Caco-2 (cell line): ENCODE measurements at regions not wholly inside any gene's neighbourhood (a gene's known extent, or its start where the extent isn't known, plus 50 kb on each side); places are given as distances from the start of the nearest gene placed in this dataset.

Experiments
- BruUV-seq: library from RNA; stranded (reverse); fragments of 400-500 nt; replicated peaks from 2 replicates; lab custom pipeline; 2021; lab: Mats Ljungman, UMichigan
- CTCF ChIA-PET: fragments of 300-600 bp; sonication (Branson Sonifier 250); formaldehyde crosslinking; loops from one replicate; lab custom pipeline; 2022; ENCODE audit warnings: antibody characterized with exemption; lab: Charles Lee
- POLR2A ChIA-PET: fragments of 300-600 bp; sonication (Branson Sonifier 250); formaldehyde crosslinking; loops from one replicate; lab custom pipeline; 2022; ENCODE audit warnings: antibody characterized with exemption; lab: Charles Lee
- DNase-seq, 2 experiments: peaks; one replicate each; pipeline versions ENCODE4 v3.0.0 to v3.0.0-alpha.2; 2020 to 2022
- H3K27me3 ChIP-seq: replicated peaks from 2 replicates; pipeline ENCODE4 v1.6.0; 2011; ENCODE audit warnings: low read length; ENCODE audit not compliant: control insufficient read depth, insufficient read depth
- H3K36me3 ChIP-seq: 2 replicates; pipeline ENCODE4 v1.5.1; 2011; ENCODE audit warnings: low read length; ENCODE audit not compliant: control insufficient read depth, insufficient read depth
- H3K4me1 ChIP-seq: fragments of 250-450 bp; sonication (Bioruptor Pico); 2 replicates; pipeline ENCODE4 v1.5.1; 2020; ENCODE audit warnings: mild to moderate bottlenecking
- H3K4me3 ChIP-seq: 2 replicates; pipeline ENCODE4 v1.5.1; 2011; ENCODE audit warnings: low read depth, mild to moderate bottlenecking, control low read depth, low read length
- H3K9me3 ChIP-seq: fragments of 250-450 bp; sonication (Bioruptor Pico); 2 replicates; pipeline ENCODE4 v1.5.1; 2020; ENCODE audit warnings: mild to moderate bottlenecking, moderate library complexity
- H3K27ac Mint-ChIP-seq: one replicate; pipeline ENCODE4 v1.8.0; 2022; ENCODE audit warnings: mixed read lengths; ENCODE audit not compliant: unreplicated experiment
- H3K27me3 Mint-ChIP-seq: one replicate; pipeline ENCODE4 v1.8.0; 2022; ENCODE audit warnings: mixed read lengths; ENCODE audit not compliant: insufficient read depth, unreplicated experiment
- H3K36me3 Mint-ChIP-seq: one replicate; pipeline ENCODE4 v1.8.0; 2022; ENCODE audit warnings: mild to moderate bottlenecking, mixed read lengths; ENCODE audit not compliant: insufficient read depth, unreplicated experiment
- H3K4me1 Mint-ChIP-seq: one replicate; pipeline ENCODE4 v1.8.0; 2022; ENCODE audit warnings: low read depth, mixed read lengths; ENCODE audit not compliant: unreplicated experiment
- H3K4me3 Mint-ChIP-seq: one replicate; pipeline ENCODE4 v1.8.0; 2022; ENCODE audit warnings: mild to moderate bottlenecking, moderate library complexity, mixed read lengths; ENCODE audit not compliant: unreplicated experiment
- H3K9me3 Mint-ChIP-seq: one replicate; pipeline ENCODE4 v1.8.0; 2022; ENCODE audit warnings: mixed read lengths; ENCODE audit not compliant: unreplicated experiment
- intact Hi-C: fragments of 100-400 bp; cut with micrococcal nuclease; formaldehyde crosslinking; loops from one replicate; pipeline ENCODE4 v1.10.0; 2022; ENCODE audit not compliant: unreplicated experiment
- TF ChIP-seq, protein P1 (sequence below), 2 experiments: fragments of 200-600 bp in 1 of 2; IDR thresholded peaks; 1 replicate in 1 of 2; 2 replicates in 1 of 2; pipeline versions ENCODE4 v1.5.1 to v1.8.0; 2011 to 2022; ENCODE audit warnings: antibody characterized with exemption in 1 of 2, control low read depth in 1 of 2, inconsistent platforms in 1 of 2, low read depth in 1 of 2, low read length in 1 of 2, mild to moderate bottlenecking in 1 of 2, moderate library complexity in 1 of 2; ENCODE audit not compliant: insufficient read depth in 1 of 2, severe bottlenecking in 1 of 2, unreplicated experiment in 1 of 2

DNA sequence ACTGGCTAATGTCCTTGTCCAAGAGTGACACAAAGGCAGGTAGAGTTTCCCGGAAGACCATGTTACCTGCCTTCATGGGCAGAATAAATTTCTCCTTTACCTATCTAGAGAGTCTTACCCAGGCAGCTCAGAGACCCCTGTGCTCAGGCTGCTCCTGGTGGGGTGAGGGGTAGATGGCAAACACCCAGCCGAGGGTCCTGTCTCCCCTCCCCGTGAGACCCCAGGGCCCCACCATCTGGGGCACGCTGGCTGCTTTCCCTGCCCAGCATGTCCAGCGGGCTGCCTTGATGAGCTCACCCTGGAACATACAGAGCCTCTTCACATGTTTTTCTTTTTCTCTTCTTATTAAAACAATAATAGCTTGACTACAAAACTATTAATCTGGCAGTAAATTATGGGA lies 116.5 kb downstream of the EDN3 start:
- H3K27me3 ChIP-seq, result peaks cover 4% of the 10 kb centered on the region

DNA sequence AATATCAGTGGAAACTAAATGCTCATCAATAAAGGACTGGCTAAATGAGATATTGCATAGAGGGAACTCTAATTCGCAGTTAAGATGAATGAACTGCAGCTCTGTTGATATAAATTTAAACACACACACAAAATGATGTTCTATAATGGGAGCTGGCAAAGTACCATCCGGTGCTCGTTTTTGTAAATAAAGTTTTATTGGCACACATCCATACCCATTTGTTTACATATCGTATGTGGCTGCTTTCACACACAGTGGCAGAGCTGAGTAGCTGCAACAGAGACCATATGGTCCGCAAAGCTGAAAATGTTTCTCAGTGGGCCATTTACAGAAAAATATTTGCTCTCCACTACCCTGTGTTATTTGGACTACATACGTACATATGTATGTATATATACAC lies 120.7 kb downstream of the EDN3 start:
- Mint-ChIP-seq H3K27ac (no peak overlapping the region), H3K4me3 (no peak overlapping the region), H3K36me3 (no peaks in the 10 kb centered on the region), H3K4me1 (no peaks in the 10 kb centered on the region), H3K27me3 (peaks cover 19% of the 10 kb centered on the region), H3K9me3 (no peaks in the 10 kb centered on the region)
- Histone ChIP-seq H3K27me3 (peaks cover 1% of the 10 kb centered on the region), H3K36me3 (no peaks in the 10 kb centered on the region), H3K9me3 (no peaks in the 10 kb centered on the region), H3K4me1 (no peaks in the 10 kb centered on the region), H3K4me3 (no peak overlapping the region)
- ChIA-PET POLR2A (no interaction called here), CTCF (no interaction called here)
- TF ChIP-seq, protein P1, sequence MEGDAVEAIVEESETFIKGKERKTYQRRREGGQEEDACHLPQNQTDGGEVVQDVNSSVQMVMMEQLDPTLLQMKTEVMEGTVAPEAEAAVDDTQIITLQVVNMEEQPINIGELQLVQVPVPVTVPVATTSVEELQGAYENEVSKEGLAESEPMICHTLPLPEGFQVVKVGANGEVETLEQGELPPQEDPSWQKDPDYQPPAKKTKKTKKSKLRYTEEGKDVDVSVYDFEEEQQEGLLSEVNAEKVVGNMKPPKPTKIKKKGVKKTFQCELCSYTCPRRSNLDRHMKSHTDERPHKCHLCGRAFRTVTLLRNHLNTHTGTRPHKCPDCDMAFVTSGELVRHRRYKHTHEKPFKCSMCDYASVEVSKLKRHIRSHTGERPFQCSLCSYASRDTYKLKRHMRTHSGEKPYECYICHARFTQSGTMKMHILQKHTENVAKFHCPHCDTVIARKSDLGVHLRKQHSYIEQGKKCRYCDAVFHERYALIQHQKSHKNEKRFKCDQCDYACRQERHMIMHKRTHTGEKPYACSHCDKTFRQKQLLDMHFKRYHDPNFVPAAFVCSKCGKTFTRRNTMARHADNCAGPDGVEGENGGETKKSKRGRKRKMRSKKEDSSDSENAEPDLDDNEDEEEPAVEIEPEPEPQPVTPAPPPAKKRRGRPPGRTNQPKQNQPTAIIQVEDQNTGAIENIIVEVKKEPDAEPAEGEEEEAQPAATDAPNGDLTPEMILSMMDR (IDR thresholded peaks at IDR 0.05; ENCODE audit: insufficient read depth in 1 of 2, low read depth in 1 of 2, low read length in 1 of 2, severe bottlenecking in 1 of 2, unreplicated experiment in 1 of 2), result no peak
- no TSS peak for BruUV-seq
- DNase-seq, result no peak
- intact Hi-C loops, result no loop called here

More for the DNA sequence above, 116.5 kb downstream of the EDN3 start:
- DNase-seq, result no peak
- Mint-ChIP-seq H3K4me3 (no peak overlapping the region), H3K4me1 (no peaks in the 10 kb centered on the region), H3K9me3 (no peaks in the 10 kb centered on the region), H3K36me3 (no peaks in the 10 kb centered on the region), H3K27me3 (peaks cover 35% of the 10 kb centered on the region), H3K27ac (no peak overlapping the region)
- Histone ChIP-seq H3K36me3 (no peaks in the 10 kb centered on the region), H3K9me3 (0 out of 2 replicates have a peak, but pooled peaks cover 3% of the 10 kb centered on the region), H3K4me1 (no peaks in the 10 kb centered on the region), H3K4me3 (no peak overlapping the region)
- ChIA-PET POLR2A (no interaction called here), CTCF (interaction anchor here (0.6 kb wide), 1 partner anchor 8 kb away, joined by 4 read pairs; no protein-coding TSS in a partner anchor)
- TF ChIP-seq, protein P1 (IDR thresholded peaks at IDR 0.05; ENCODE audit: insufficient read depth in 1 of 2, low read depth in 1 of 2, low read length in 1 of 2, severe bottlenecking in 1 of 2, unreplicated experiment in 1 of 2), result no peak
- no TSS peak for BruUV-seq
- intact Hi-C loops, result no loop called here

DNA sequence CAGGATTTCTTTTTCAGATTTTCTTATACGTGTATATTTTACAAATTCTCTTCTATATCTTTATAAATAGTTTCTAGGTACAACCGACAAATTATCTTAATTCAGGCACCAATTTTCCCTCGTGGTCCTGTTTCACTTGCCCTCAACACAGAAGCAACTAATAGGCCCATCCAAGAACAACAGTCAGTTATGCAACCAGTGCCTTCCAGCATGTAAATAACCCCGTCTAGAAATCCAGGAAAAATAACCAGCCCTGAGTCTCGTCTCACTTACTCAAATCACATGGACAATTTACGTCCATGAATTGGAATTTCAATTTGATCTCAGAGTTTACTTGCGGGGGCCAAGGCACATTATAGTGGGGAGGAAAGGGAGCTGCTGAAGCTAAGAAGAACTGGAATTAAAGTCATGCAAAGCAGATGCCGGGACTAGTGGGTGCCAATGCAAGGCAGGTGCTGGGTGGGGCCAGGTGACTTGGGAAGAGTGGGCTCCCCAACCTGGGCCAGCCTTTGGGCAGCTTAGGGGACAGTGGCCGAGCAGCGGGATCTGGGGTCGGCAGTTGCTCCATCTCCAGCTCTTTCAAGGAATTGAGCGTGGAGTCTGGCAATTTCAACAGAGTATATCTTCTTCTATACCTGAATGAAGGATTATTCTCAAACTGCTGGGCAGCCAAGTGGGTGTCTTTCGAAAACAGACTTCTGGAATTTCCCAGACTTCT lies 121.7 kb downstream of the EDN3 start:
- BruUV-seq, result no TSS peak

More for the DNA sequence above, 121.7 kb downstream of the EDN3 start:
- Histone ChIP-seq H3K27me3 (peaks cover 1% of the 10 kb centered on the region), H3K9me3 (no peaks in the 10 kb centered on the region), H3K4me3 (no peak overlapping the region), H3K36me3 (no peaks in the 10 kb centered on the region), H3K4me1 (no peaks in the 10 kb centered on the region)
- Mint-ChIP-seq H3K27ac (no peak overlapping the region), H3K4me3 (no peak overlapping the region), H3K36me3 (no peaks in the 10 kb centered on the region), H3K4me1 (no peaks in the 10 kb centered on the region), H3K9me3 (no peaks in the 10 kb centered on the region), H3K27me3 (peaks cover 18% of the 10 kb centered on the region)
- CTCF ChIA-PET, result interaction anchor here (1.0 kb wide), 1 partner anchor 17 kb away, joined by 3 read pairs; no protein-coding TSS in a partner anchor
- TF ChIP-seq, protein P1 (IDR thresholded peaks at IDR 0.05; ENCODE audit: insufficient read depth in 1 of 2, low read depth in 1 of 2, low read length in 1 of 2, severe bottlenecking in 1 of 2, unreplicated experiment in 1 of 2), result no peak
- intact Hi-C loops, result no loop called here
- no peak for DNase-seq
- POLR2A ChIA-PET, result no interaction called here
